WTC11 (cell line): ENCODE measurements at regions not wholly inside any gene's neighbourhood (a gene's known extent, or its start where the extent isn't known, plus 50 kb on each side); places are given as distances from the start of the nearest gene placed in this dataset.

Source experiments
- ATAC-seq: fragments of 200-7000 bp; cut with Tn5 transposase; 2 replicates; pipeline ENCODE4 v1.10.0; 2021; ENCODE audit warnings: mild to moderate bottlenecking, moderate library complexity
- CTCF ChIA-PET: fragments of 300-600 bp; sonication (Branson Sonifier 250); formaldehyde crosslinking; loops from one replicate; lab custom pipeline; 2021; ENCODE audit warnings: antibody characterized with exemption; lab: Charles Lee
- POLR2A ChIA-PET: fragments of 350-600 bp; sonication (Branson Sonifier 250); formaldehyde crosslinking; loops from one replicate; lab custom pipeline; 2021; ENCODE audit warnings: antibody characterized with exemption; lab: Charles Lee
- DNase-seq: peaks from one replicate; pipeline ENCODE4 v3.0.0; 2021; ENCODE audit warnings: low spot score
- H3K27ac Mint-ChIP-seq: 2 replicates; pipeline ENCODE4 v1.8.0; 2021; ENCODE audit warnings: mixed read lengths
- H3K27me3 Mint-ChIP-seq: 2 replicates; pipeline ENCODE4 v1.8.0; 2021; ENCODE audit warnings: low read depth, mild to moderate bottlenecking, moderate library complexity, mixed read lengths
- H3K36me3 Mint-ChIP-seq: 2 replicates; pipeline ENCODE4 v1.8.0; 2021; ENCODE audit warnings: mixed read lengths
- H3K4me1 Mint-ChIP-seq: 2 replicates; pipeline ENCODE4 v1.8.0; 2022; ENCODE audit warnings: mixed read lengths
- H3K4me3 Mint-ChIP-seq: 2 replicates; pipeline ENCODE4 v1.8.0; 2021; ENCODE audit warnings: mild to moderate bottlenecking, moderate library complexity, mixed read lengths
- H3K9me3 Mint-ChIP-seq: 2 replicates; pipeline ENCODE4 v1.8.0; 2021; ENCODE audit warnings: mixed read lengths
- AR ChIP-seq: fragments of 250-450 bp; sonication (Bioruptor Pico); IDR thresholded peaks from 2 replicates; pipeline ENCODE4 v1.9.0; 2021; ENCODE audit warnings: mild to moderate bottlenecking
- CBFB ChIP-seq: sonication (generic); formaldehyde crosslinking; IDR thresholded peaks from 2 replicates; pipeline ENCODE4 v1.8.1; 2022; ENCODE audit warnings: mild to moderate bottlenecking, low read depth, missing genetic modification reagents
- ETV6 ChIP-seq: sonication (generic); formaldehyde crosslinking; IDR thresholded peaks from 2 replicates; pipeline ENCODE4 v1.8.1; 2022; ENCODE audit warnings: mild to moderate bottlenecking, missing genetic modification reagents
- GTF2I ChIP-seq: fragments of 250-450 bp; sonication (Bioruptor Pico); conservative IDR thresholded peaks from 2 replicates; pipeline ENCODE4 v1.4.0; 2021; ENCODE audit warnings: mild to moderate bottlenecking
- IRF2 ChIP-seq: sonication (generic); formaldehyde crosslinking; IDR thresholded peaks from 2 replicates; pipeline ENCODE4 v1.8.0; 2022; ENCODE audit warnings: low read depth, missing genetic modification reagents, borderline replicate concordance
- MXD4 ChIP-seq: fragments of 250-450 bp; sonication (Bioruptor Pico); IDR thresholded peaks from 2 replicates; pipeline ENCODE4 v1.8.0; 2021; ENCODE audit warnings: mild to moderate bottlenecking, moderate library complexity, borderline replicate concordance
- OVOL2 ChIP-seq: fragments of 250-450 bp; sonication (Bioruptor Pico); IDR thresholded peaks from 2 replicates; pipeline ENCODE4 v1.9.0; 2021; ENCODE audit warnings: mild to moderate bottlenecking, borderline replicate concordance
- PRRX2 ChIP-seq: fragments of 250-450 bp; sonication (Bioruptor Pico); IDR thresholded peaks from 2 replicates; pipeline ENCODE4 v1.8.0; 2021; ENCODE audit warnings: mild to moderate bottlenecking
- RORB ChIP-seq: fragments of 250-450 bp; sonication (Bioruptor Pico); IDR thresholded peaks from 2 replicates; pipeline ENCODE4 v1.9.0; 2021; ENCODE audit warnings: mild to moderate bottlenecking
- SMAD3 ChIP-seq: sonication (generic); formaldehyde crosslinking; IDR thresholded peaks from 2 replicates; pipeline ENCODE4 v1.8.0; 2022; ENCODE audit warnings: missing genetic modification reagents, mild to moderate bottlenecking, borderline replicate concordance
- ZNF219 ChIP-seq: sonication (generic); formaldehyde crosslinking; IDR thresholded peaks from 2 replicates; pipeline ENCODE4 v1.8.0; 2023; ENCODE audit warnings: missing genetic modification reagents, mild to moderate bottlenecking, borderline replicate concordance
- ZNF396 ChIP-seq: fragments of 250-450 bp; sonication (Bioruptor Pico); IDR thresholded peaks from 2 replicates; pipeline ENCODE4 v1.8.0; 2021; ENCODE audit warnings: mild to moderate bottlenecking, moderate library complexity, borderline replicate concordance
- ZNF425 ChIP-seq: fragments of 250-450 bp; sonication (Bioruptor Pico); conservative IDR thresholded peaks from 2 replicates; pipeline ENCODE4 v1.9.0; 2021; ENCODE audit warnings: mild to moderate bottlenecking
- ZNF671 ChIP-seq: fragments of 250-450 bp; sonication (Bioruptor Pico); IDR thresholded peaks from 2 replicates; pipeline ENCODE4 v1.8.0; 2021; ENCODE audit warnings: mild to moderate bottlenecking
- ZSCAN18 ChIP-seq: fragments of 250-450 bp; sonication (Bioruptor Pico); IDR thresholded peaks from 2 replicates; pipeline ENCODE4 v2.1.2; 2022; ENCODE audit warnings: mild to moderate bottlenecking, moderate library complexity
- TF ChIP-seq, protein P1 (sequence below): sonication (generic); formaldehyde crosslinking; IDR thresholded peaks from 2 replicates; pipeline ENCODE4 v1.8.1; 2022; ENCODE audit warnings: low read depth, missing genetic modification reagents, borderline replicate concordance
- TF ChIP-seq, protein P2 (sequence below): sonication (generic); formaldehyde crosslinking; IDR thresholded peaks from 2 replicates; pipeline ENCODE4 v1.8.1; 2023; ENCODE audit warnings: mild to moderate bottlenecking, moderate library complexity, missing genetic modification reagents

GRCh38 chr6:99192561-99192960, 156.9 kb downstream of the FAXC start (continued):
- TF ChIP-seq AR = no peak
- TF ChIP-seq MXD4 (CRISPR knock-in tag) = no peak
- TF ChIP-seq, all 79 proteins: peak for 0

GRCh38 chr6:99189823-99190721, 159.4 kb downstream of the FAXC start:
- DNase-seq = no peak
- peaks cover 6% of the 10 kb centered on the region for H3K4me1 Mint-ChIP-seq
- H3K9me3 Mint-ChIP-seq = peaks cover 24% of the 10 kb centered on the region
- H3K36me3 Mint-ChIP-seq = peaks cover 9% of the 10 kb centered on the region; the same call in 1 of the 2 replicates
- ChIA-PET CTCF (no interaction called here), POLR2A (no interaction called here)
- no peak overlapping the region for H3K27ac Mint-ChIP-seq
- TF ChIP-seq OVOL2 = no peak
- TF ChIP-seq, all 79 proteins: peak for 0
- ATAC-seq = no peak
- no peak overlapping the region for H3K4me3 Mint-ChIP-seq
- no peaks in the 10 kb centered on the region for H3K27me3 Mint-ChIP-seq

DNA sequence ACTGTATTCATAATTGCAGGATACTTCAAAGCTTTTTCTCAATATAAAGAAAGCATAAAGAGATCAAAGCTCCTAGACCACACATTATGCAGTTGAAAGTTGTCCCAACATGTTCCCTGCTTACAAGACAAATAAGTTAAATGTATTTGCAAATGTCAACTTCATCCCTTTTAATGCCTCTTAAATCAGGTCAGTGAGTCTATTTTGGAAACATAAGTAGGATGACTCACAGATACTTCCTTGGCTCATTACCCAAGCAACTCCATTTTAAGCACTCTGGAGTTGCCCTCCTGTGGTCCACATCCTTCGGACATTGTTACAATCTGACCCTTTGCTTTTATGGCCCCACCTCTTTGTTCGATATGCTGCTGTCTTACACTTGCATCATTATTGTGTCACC, 162.0 kb downstream of the FAXC start:
- Mint-ChIP-seq H3K36me3 (peaks cover 2% of the 10 kb centered on the region; the same call in 1 of the 2 replicates), H3K27me3 (no peaks in the 10 kb centered on the region), H3K9me3 (peaks cover 8% of the 10 kb centered on the region), H3K4me3 (no peak overlapping the region), H3K27ac (no peak overlapping the region), H3K4me1 (peaks cover 22% of the 10 kb centered on the region)
- no peak for DNase-seq
- ChIA-PET CTCF (no interaction called here), POLR2A (no interaction called here)
- ATAC-seq = no peak
- TF ChIP-seq ZNF219 (no peak), CBFB (no peak), SMAD3 (CRISPR knock-in tag) (no peak), ZSCAN18 (CRISPR knock-in tag) (no peak), ETV6 (CRISPR knock-in tag) (no peak)
- TF ChIP-seq, all 79 proteins: peak for 0

GRCh38 chr6:99186417-99186816, 163.1 kb downstream of the FAXC start:
- Mint-ChIP-seq H3K27me3 (no peaks in the 10 kb centered on the region), H3K4me3 (no peak overlapping the region), H3K36me3 (peaks cover 11% of the 10 kb centered on the region), H3K9me3 (peaks cover 18% of the 10 kb centered on the region), H3K4me1 (peaks cover 22% of the 10 kb centered on the region), H3K27ac (no peak overlapping the region)
- ChIA-PET POLR2A (no interaction called here), CTCF (no interaction called here)
- ATAC-seq = no peak
- DNase-seq = no peak
- TF ChIP-seq GTF2I = no peak
- TF ChIP-seq AR = no peak
- no peak for TF ChIP-seq RORB (CRISPR knock-in tag)
- TF ChIP-seq ZNF671 (CRISPR knock-in tag) = no peak
- TF ChIP-seq, protein P1, sequence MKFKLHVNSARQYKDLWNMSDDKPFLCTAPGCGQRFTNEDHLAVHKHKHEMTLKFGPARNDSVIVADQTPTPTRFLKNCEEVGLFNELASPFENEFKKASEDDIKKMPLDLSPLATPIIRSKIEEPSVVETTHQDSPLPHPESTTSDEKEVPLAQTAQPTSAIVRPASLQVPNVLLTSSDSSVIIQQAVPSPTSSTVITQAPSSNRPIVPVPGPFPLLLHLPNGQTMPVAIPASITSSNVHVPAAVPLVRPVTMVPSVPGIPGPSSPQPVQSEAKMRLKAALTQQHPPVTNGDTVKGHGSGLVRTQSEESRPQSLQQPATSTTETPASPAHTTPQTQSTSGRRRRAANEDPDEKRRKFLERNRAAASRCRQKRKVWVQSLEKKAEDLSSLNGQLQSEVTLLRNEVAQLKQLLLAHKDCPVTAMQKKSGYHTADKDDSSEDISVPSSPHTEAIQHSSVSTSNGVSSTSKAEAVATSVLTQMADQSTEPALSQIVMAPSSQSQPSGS = no peak
- TF ChIP-seq, protein P2, sequence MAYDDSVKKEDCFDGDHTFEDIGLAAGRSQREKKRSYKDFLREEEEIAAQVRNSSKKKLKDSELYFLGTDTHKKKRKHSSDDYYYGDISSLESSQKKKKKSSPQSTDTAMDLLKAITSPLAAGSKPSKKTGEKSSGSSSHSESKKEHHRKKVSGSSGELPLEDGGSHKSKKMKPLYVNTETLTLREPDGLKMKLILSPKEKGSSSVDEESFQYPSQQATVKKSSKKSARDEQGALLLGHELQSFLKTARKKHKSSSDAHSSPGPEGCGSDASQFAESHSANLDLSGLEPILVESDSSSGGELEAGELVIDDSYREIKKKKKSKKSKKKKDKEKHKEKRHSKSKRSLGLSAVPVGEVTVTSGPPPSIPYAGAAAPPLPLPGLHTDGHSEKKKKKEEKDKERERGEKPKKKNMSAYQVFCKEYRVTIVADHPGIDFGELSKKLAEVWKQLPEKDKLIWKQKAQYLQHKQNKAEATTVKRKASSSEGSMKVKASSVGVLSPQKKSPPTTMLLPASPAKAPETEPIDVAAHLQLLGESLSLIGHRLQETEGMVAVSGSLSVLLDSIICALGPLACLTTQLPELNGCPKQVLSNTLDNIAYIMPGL = no peak
- no peak for TF ChIP-seq PRRX2 (CRISPR knock-in tag)
- TF ChIP-seq ZNF425 = no peak
- TF ChIP-seq IRF2 = no peak
- TF ChIP-seq CBFB = no peak
- no peak for TF ChIP-seq ZNF396
